Common myeloid progenitor, CD34-positive (primary cell): ENCODE measurements at regions not wholly inside any gene's neighbourhood (a gene's known extent, or its start where the extent isn't known, plus 50 kb on each side); places are given as distances from the start of the nearest gene placed in this dataset.
A peak's percentile ranks its signal among the peaks of the same experiment; 100 is the strongest.

Experiments
- CTCF ChIA-PET: fragments of 350-600 bp; sonication (Branson Sonifier 250); formaldehyde crosslinking; loops from one replicate; lab custom pipeline; 2021; ENCODE audit warnings: antibody characterized with exemption; lab: Charles Lee
- POLR2A ChIA-PET: fragments of 350-600 bp; sonication (Branson Sonifier 250); formaldehyde crosslinking; loops from one replicate; lab custom pipeline; 2021; ENCODE audit warnings: antibody characterized with exemption; lab: Charles Lee
- DNase-seq, 3 donors: peaks; one replicate each; pipeline versions ENCODE4 v3.0.0 to v3.0.0-alpha.2; 2013
- H3K27ac ChIP-seq, 2 experiments: 1 replicate in 1 of 2; 2 replicates in 1 of 2; pipeline ENCODE4 v1.7.0; 2013; ENCODE audit warnings: inconsistent platforms in 2 of 2, low read length in 2 of 2, mild to moderate bottlenecking in 2 of 2, low read depth in 1 of 2, moderate library complexity in 1 of 2; ENCODE audit not compliant: severe bottlenecking in 2 of 2, insufficient read depth in 1 of 2, poor library complexity in 1 of 2
- H3K27me3 ChIP-seq, 5 experiments: replicated peaks in 2 of 5; 1 replicate in 3 of 5; 2 replicates in 2 of 5; pipeline versions ENCODE4 v1.6.1 to v1.7.0; 2013; ENCODE audit warnings: low read length in 4 of 5, mild to moderate bottlenecking in 2 of 5, moderate library complexity in 2 of 5, inconsistent platforms in 1 of 5; ENCODE audit not compliant: insufficient read depth in 5 of 5, control insufficient read depth in 4 of 5
- H3K36me3 ChIP-seq, 4 experiments: 1 replicate in 2 of 4; 2 replicates in 2 of 4; pipeline versions ENCODE4 v1.6.1 to v1.7.0; 2013; ENCODE audit warnings: low read length in 3 of 4, control low read depth in 1 of 4, mild to moderate bottlenecking in 1 of 4; ENCODE audit not compliant: control insufficient read depth in 4 of 4, insufficient read depth in 4 of 4
- H3K4me1 ChIP-seq, 4 experiments: 1 replicate in 3 of 4; 2 replicates in 1 of 4; pipeline versions ENCODE4 v1.6.1 to v1.7.1; 2013; ENCODE audit warnings: low read length in 3 of 4, mild to moderate bottlenecking in 3 of 4, control low read depth in 1 of 4, inconsistent platforms in 1 of 4, moderate library complexity in 1 of 4; ENCODE audit not compliant: control insufficient read depth in 4 of 4, insufficient read depth in 4 of 4; ENCODE audit errors: control extremely low read depth in 1 of 4
- H3K4me3 ChIP-seq, 7 experiments: 1 replicate in 4 of 7; 2 replicates in 3 of 7; pipeline versions ENCODE4 v1.5.1 to v1.7.0; 2013; ENCODE audit warnings: mild to moderate bottlenecking in 7 of 7, low read length in 6 of 7, moderate library complexity in 6 of 7, inconsistent platforms in 2 of 7, low read depth in 2 of 7, control low read depth in 1 of 7; ENCODE audit not compliant: insufficient read depth in 4 of 7, control insufficient read depth in 1 of 7; ENCODE audit errors: extremely low read depth in 1 of 7
- H3K9me3 ChIP-seq, 5 experiments: 1 replicate in 4 of 5; 2 replicates in 1 of 5; pipeline versions ENCODE4 v1.6.1 to v1.7.1; 2013; ENCODE audit warnings: low read length in 4 of 5, mild to moderate bottlenecking in 2 of 5, inconsistent platforms in 1 of 5, low read depth in 1 of 5, moderate library complexity in 1 of 5; ENCODE audit not compliant: control insufficient read depth in 4 of 5, insufficient read depth in 2 of 5; ENCODE audit errors: control extremely low read depth in 1 of 5
- WGBS: methylation state at CpG from one replicate; pipeline ENCODE4 v1.1.5; 2013; ENCODE audit not compliant: insufficient coverage; 5-methylcytosine and 5-hydroxymethylcytosine counted together

- Histone ChIP-seq H3K9me3 (peaks cover 0 to 10% (median 6%) of the 10 kb centered on the region in 5 experiments), H3K36me3 (no peaks in the 10 kb centered on the region), H3K4me3 (no peak overlapping the region), H3K27ac (no peak overlapping the region), H3K27me3 (no peaks in the 10 kb centered on the region), H3K4me1 (no peaks in the 10 kb centered on the region)
- WGBS, result 93% methylated on average over 7 of the region's 7 CpGs
- ChIA-PET POLR2A (no interaction called here), CTCF (no interaction called here)
- DNase-seq, result no peak
Measured at GRCh38 chr22:48118654-48119053, 1356.2 kb downstream of the TBC1D22A start.

- CTCF ChIA-PET, result no interaction called here
- no CpG with 5 or more reads among the region's 4 CpGs for WGBS
- Histone ChIP-seq H3K4me1 (peaks cover 0 to 8% (median 2%) of the 10 kb centered on the region in 4 experiments), H3K4me3 (no peak overlapping the region), H3K36me3 (no peaks in the 10 kb centered on the region), H3K9me3 (peaks cover 0 to 19% (median 4%) of the 10 kb centered on the region in 5 experiments), H3K27ac (no peak overlapping the region), H3K27me3 (no peaks in the 10 kb centered on the region)
- no peak for DNase-seq
- POLR2A ChIA-PET, result no interaction called here
Measured at GRCh38 chr22:48116871-48117270, 1354.4 kb downstream of the TBC1D22A start.

DNA sequence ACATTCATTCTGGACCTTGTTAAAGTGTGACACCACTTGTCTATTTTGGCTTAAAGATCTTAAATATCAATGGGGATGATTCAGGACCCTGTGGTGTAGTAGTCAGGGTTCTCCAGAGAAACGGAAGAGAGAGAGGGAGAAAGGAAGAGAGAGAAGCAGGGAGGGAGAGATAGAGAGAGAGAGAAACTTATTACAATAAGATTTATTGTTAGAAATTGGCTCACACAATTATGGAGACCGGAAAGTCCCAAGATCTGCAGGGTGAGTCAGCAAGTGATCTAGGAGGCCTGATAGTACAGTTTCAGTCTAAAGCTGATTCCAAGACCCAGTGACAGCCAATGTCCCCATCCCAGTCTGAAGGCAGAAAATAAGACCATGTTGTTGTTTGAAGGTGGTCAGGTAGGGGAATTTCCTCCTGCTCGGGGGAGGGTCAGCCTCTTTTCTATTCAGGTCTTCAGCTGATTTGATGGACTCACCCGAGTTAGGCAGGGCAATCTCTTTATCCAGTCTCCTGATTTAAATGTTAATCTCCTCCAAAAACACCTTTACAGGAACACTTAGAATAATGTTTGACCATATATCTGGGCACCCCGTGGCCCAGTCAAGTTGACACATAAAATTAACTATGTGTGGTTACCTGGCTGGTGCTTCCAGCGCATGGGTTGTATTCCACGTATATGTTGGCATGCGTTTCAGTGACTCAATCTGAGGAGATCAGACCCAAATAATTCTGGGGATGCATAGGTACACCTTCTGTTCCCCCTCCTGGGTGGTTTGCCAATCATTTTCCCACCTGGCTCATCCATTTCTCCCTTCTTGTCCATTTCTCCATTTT lies 1350.5 kb downstream of the TBC1D22A start:
- DNase-seq, result peak; percentile 39 to 87 (median 85)
- H3K27ac ChIP-seq, result no peak overlapping the region
- no peak overlapping the region for H3K4me3 ChIP-seq
- ChIA-PET CTCF (no interaction called here), POLR2A (no interaction called here)
- no peaks in the 10 kb centered on the region for H3K36me3 ChIP-seq
- no peaks in the 10 kb centered on the region for H3K27me3 ChIP-seq
- H3K4me1 ChIP-seq, result peaks cover 0 to 8% (median 2%) of the 10 kb centered on the region in 4 experiments
- 74% methylated on average over 5 of the region's 8 CpGs for WGBS
- peaks cover 0 to 23% (median 6%) of the 10 kb centered on the region in 5 experiments for H3K9me3 ChIP-seq

DNA sequence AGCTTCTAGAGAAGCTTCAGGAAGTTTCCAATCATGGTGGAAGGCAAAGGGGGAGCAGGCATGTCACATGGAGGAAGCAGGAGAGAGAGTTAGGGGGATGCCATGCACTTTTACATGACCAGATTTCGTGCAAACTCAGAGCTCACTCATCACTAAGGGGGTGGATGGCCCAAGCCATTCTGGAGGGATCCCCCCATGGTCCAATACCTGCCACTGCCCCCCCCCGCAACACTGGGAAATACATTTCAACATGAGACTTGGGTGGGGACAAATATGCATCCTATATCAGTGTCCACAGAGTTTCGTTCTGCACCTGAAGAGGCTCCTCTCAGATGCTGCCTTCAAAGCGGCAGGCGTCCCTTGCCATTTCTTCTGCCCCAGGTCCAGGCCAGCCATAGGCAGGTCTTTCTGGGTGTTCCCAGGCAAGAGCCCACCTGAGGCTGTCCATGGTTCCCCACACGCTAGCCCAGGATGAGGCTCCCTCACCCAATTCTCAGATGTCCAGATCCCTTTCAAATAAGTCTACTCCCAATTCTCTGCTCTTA lies 1344.3 kb downstream of the TBC1D22A start:
- H3K27me3 ChIP-seq, result no peaks in the 10 kb centered on the region
- POLR2A ChIA-PET, result no interaction called here
- DNase-seq, result no peak
- H3K36me3 ChIP-seq, result no peaks in the 10 kb centered on the region
- CTCF ChIA-PET, result no interaction called here
- WGBS, result 97% methylated on average over 6 of the region's 6 CpGs
- H3K9me3 ChIP-seq, result peaks cover 0 to 10% (median 4%) of the 10 kb centered on the region in 5 experiments
- no peak overlapping the region for H3K27ac ChIP-seq
- peaks cover 0 to under 1% (median 0%) of the 10 kb centered on the region in 4 experiments for H3K4me1 ChIP-seq
- H3K4me3 ChIP-seq, result no peak overlapping the region

DNA sequence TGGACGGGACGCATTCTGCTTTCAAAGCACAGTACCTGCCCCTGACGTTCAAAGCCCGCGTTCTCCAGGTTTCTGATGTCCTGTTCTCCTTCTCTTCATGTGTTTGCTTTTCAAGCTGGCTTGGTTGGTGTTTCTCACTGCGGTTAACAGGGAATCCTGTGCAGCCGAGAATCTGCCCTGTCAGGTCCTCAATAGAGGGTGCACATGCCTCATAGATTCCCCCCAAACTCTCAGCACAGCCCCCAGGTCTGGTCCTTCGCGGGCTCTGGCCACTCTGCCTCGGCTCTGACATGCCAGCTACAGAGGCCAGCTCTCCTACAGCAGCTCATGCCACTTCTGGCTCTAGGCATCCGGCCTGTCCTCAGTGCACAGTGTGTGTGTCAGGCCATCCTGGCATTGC lies 1343.8 kb downstream of the TBC1D22A start:
- H3K4me1 ChIP-seq, result peaks cover 0 to 6% (median 2%) of the 10 kb centered on the region in 4 experiments
- CTCF ChIA-PET, result no interaction called here
- H3K9me3 ChIP-seq, result peaks cover 0 to 10% (median 4%) of the 10 kb centered on the region in 5 experiments
- 96% methylated on average over 11 of the region's 11 CpGs for WGBS
- H3K4me3 ChIP-seq, result no peak overlapping the region
- no peak for DNase-seq
- H3K36me3 ChIP-seq, result no peaks in the 10 kb centered on the region
- no peak overlapping the region for H3K27ac ChIP-seq
- POLR2A ChIA-PET, result no interaction called here
- H3K27me3 ChIP-seq, result no peaks in the 10 kb centered on the region

GRCh38 chr22:48105259-48105658 lies 1342.8 kb downstream of the TBC1D22A start:
- POLR2A ChIA-PET, result no interaction called here
- CTCF ChIA-PET, result no interaction called here

GRCh38 chr22:48104766-48105165 lies 1342.3 kb downstream of the TBC1D22A start:
- WGBS, result 97% methylated on average over 14 of the region's 15 CpGs
- ChIA-PET POLR2A (no interaction called here), CTCF (no interaction called here)
- H3K27ac ChIP-seq, result no peak overlapping the region
- H3K4me1 ChIP-seq, result peaks cover 0 to 21% (median 15%) of the 10 kb centered on the region in 4 experiments
- H3K36me3 ChIP-seq, result no peaks in the 10 kb centered on the region
- H3K27me3 ChIP-seq, result no peaks in the 10 kb centered on the region
- no peak for DNase-seq
- no peak overlapping the region for H3K4me3 ChIP-seq
- H3K9me3 ChIP-seq, result peaks cover 0 to 10% (median 4%) of the 10 kb centered on the region in 5 experiments

More at GRCh38 chr22:48105259-48105658, 1342.8 kb downstream of the TBC1D22A start:
- no peaks in the 10 kb centered on the region for H3K27me3 ChIP-seq
- no peaks in the 10 kb centered on the region for H3K36me3 ChIP-seq
- H3K4me1 ChIP-seq, result peaks cover 0 to 16% (median 12%) of the 10 kb centered on the region in 4 experiments
- no peak overlapping the region for H3K27ac ChIP-seq
- H3K9me3 ChIP-seq, result peaks cover 0 to 10% (median 4%) of the 10 kb centered on the region in 5 experiments
- no peak overlapping the region for H3K4me3 ChIP-seq
- 95% methylated on average over 6 of the region's 9 CpGs for WGBS
- DNase-seq, result no peak
